VCaP (cell line): ENCODE measurements at regions not wholly inside any gene's neighbourhood (a gene's known extent, or its start where the extent isn't known, plus 50 kb on each side); places are given as distances from the start of the nearest gene placed in this dataset.

Experiments used
- H3K27ac ChIP-seq: fragments of 450-650 bp; 2 replicates; pipeline ENCODE4 v1.5.1; 2017
- CTCF ChIP-seq: fragments of 450-650 bp; conservative IDR thresholded peaks from 2 replicates; pipeline ENCODE4 v1.5.1; 2017; ENCODE audit warnings: mild to moderate bottlenecking, moderate library complexity

GRCh38 chr9:99730062-99730461 lies 91.6 kb upstream of the NR4A3 start:
- TF ChIP-seq CTCF: no peak
- H3K27ac ChIP-seq: no peak overlapping the region

DNA sequence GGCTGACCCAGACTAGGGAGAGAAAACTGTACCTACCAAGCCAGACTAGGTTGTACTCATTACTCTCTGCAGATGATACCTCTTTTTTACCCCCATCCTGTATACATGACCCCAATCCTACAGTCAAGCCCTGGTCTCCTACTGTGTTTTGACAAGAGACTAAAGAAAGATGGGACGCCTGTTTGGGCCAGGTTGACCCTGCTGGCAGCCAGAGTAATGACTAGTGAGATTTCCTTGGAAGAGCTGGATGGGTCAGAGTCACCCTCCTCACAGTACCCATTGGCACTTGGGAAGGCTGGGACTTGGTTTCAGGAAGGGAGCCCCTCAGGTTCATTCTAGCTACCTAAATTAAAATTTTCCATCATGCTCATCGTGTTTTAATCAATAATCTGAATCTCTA lies 89.7 kb upstream of the NR4A3 start:
- TF ChIP-seq CTCF: no peak
- H3K27ac ChIP-seq: no peak overlapping the region

DNA sequence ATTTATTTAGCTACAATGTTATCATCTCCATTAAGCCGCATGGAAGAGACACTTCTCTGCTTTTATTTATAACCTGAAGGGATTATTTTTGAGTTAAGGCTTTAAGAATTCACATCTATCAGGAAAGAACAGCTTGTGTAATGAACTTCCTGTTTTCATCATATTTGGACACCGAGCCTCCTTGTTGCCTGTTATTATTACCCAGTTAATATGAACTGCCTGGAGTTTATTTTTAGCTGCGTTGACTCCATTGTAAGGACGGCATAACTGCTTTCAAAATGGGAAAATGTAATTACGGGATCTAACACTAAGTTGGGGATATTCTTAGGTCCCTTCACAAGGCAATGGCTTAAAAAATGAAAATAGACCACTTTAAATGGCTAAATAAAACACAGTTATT lies 89.0 kb upstream of the NR4A3 start:
- TF ChIP-seq CTCF: no peak
- no peak overlapping the region for H3K27ac ChIP-seq

- TF ChIP-seq CTCF: no peak
- H3K27ac ChIP-seq: no peak overlapping the region
Observed at GRCh38 chr9:99735041-99735440, 86.6 kb upstream of the NR4A3 start.

GRCh38 chr9:99736291-99736690 lies 85.4 kb upstream of the NR4A3 start:
- TF ChIP-seq CTCF: no peak
- no peak overlapping the region for H3K27ac ChIP-seq

DNA sequence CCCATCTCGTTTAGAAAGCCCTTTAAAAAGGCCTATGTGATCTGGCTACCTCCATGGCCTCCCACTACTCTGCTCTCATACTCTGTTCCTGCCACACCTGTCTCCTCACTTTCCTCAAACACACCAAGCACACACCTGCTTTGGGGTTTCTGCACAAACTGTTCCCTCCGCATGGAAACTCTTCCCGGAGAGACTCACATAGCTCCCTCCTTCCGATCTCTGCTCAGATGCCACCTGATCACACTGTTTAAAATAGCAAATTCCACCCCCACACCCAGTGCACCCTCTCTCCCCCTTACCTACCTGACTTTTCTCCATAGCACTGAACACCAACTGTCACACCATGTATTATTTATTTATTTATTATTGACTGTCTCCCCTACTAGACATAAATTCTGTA lies 84.0 kb upstream of the NR4A3 start:
- TF ChIP-seq CTCF: no peak
- H3K27ac ChIP-seq: no peak overlapping the region

- no peak for TF ChIP-seq CTCF
Observed at GRCh38 chr9:99743006-99743405, 78.7 kb upstream of the NR4A3 start.

DNA sequence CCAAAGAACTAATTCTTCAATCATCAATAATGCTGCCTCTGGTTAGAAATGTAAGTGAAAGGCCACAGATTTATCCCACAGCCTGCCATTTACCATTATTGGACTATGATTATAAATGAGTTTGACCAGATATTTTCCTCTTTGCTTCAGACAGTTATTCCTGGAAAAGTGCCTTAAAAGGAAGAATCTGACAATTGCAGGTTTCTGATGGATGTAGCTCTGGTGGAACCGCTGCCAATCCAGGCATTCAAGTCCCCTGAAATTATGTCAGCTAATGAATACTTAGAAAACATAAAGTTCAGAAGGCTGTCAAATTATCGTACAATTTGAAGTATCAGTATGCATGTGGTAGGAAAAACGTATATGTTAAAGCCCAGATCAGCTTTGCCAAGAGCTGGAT lies 78.2 kb upstream of the NR4A3 start:
- no peak overlapping the region for H3K27ac ChIP-seq
- TF ChIP-seq CTCF: no peak

More at GRCh38 chr9:99743006-99743405, 78.7 kb upstream of the NR4A3 start:
- H3K27ac ChIP-seq: no peak overlapping the region
